ENCODE measurements at regions not wholly inside any gene's neighbourhood (a gene's known extent, or its start where the extent isn't known, plus 50 kb on each side); places are given as distances from the start of the nearest gene placed in this dataset.

DNA sequence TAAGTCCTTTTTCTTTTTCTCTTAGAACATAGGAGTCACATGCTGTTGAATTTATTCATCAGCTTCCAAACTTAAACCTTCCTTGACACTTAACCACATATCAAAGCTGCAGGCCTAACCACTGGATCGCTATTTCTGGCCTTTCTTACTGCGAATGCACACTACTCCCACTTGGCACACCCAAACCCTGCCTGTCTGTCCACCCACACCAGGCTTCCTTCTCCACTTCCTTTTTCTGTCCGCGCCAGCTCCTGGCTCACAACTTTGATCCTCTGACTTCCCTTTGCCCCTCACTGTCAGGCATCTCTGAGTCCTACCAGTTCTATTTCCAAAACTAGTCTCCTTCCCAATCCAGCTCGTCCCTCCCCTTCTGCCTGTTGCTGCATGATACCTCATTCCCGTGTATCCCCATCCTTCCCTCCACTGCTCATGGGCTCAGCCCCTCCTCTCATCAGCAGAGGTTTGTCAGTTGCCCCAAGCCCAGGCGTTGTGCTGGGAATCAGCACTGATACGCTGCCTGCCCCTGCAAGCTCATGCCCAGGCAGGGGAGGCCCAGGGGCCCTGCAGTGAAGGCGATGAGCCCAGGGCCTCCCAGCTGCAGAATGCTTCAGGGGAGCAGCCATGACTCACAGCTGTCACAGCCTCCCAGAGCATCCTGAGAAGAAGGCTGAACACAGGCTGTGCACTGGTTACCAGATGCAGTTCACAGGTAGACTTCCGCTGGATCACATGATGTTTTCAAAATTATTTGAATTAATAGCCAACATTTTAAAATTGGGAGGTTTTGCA is 179.8 kb downstream of the KATNIP start:
- TF ChIP-seq, protein P1, sequence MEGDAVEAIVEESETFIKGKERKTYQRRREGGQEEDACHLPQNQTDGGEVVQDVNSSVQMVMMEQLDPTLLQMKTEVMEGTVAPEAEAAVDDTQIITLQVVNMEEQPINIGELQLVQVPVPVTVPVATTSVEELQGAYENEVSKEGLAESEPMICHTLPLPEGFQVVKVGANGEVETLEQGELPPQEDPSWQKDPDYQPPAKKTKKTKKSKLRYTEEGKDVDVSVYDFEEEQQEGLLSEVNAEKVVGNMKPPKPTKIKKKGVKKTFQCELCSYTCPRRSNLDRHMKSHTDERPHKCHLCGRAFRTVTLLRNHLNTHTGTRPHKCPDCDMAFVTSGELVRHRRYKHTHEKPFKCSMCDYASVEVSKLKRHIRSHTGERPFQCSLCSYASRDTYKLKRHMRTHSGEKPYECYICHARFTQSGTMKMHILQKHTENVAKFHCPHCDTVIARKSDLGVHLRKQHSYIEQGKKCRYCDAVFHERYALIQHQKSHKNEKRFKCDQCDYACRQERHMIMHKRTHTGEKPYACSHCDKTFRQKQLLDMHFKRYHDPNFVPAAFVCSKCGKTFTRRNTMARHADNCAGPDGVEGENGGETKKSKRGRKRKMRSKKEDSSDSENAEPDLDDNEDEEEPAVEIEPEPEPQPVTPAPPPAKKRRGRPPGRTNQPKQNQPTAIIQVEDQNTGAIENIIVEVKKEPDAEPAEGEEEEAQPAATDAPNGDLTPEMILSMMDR (IDR thresholded peaks at IDR 0.05; ENCODE audit: low read depth, low read length) = no peak

DNA sequence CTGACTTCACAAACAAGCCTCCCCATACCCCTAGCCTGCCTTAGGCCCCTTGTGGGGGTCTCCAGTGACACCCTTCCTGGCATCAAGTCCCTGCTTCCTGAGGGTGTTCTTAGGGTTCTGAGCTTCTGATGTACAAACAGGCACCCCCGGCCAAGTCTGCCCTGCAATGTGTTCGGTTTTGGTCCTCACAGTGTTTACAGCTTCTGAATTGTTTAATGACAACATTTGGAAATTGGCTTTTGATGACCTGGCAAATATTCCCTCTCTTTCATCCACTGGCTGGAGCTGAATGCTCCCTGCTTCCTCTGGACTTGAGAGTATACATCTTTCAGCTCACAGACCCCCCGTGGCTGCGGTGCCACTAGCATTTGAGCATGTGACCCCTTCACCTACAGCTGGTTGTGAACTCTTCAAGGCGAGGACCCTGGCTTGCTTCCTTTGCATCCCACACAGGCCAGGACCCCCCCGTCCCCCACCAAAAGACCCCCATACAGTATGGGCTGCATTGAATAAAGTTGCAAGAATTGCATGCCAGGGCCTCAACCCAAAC is 180.8 kb downstream of the KATNIP start:
- H3K27ac ChIP-seq = no peak overlapping the region

More for the DNA sequence above, 179.8 kb downstream of the KATNIP start:
- no peak for DNase-seq
- H3K27ac ChIP-seq = no peak overlapping the region
- no peaks in the 10 kb centered on the region for H3K27me3 ChIP-seq (ENCODE audit: insufficient read depth, low read depth, severe bottlenecking)
- H3K9me3 ChIP-seq (ENCODE audit: severe bottlenecking) = no peaks in the 10 kb centered on the region
- H3K4me3 ChIP-seq (ENCODE audit: low read depth, low read length) = no peak overlapping the region
- H3K36me3 ChIP-seq = peaks cover 91% of the 10 kb centered on the region

GRCh38 chr16:27735031-27735430 is 185.1 kb downstream of the KATNIP start:
- H3K9me3 ChIP-seq (ENCODE audit: severe bottlenecking) = no peaks in the 10 kb centered on the region
- no peaks in the 10 kb centered on the region for H3K27me3 ChIP-seq (ENCODE audit: insufficient read depth, low read depth, severe bottlenecking)
- no peak overlapping the region for H3K4me3 ChIP-seq (ENCODE audit: low read depth, low read length)
- TF ChIP-seq, protein P1 (IDR thresholded peaks at IDR 0.05; ENCODE audit: low read depth, low read length) = no peak
- H3K36me3 ChIP-seq = peaks cover 90% of the 10 kb centered on the region
- no peak overlapping the region for H3K27ac ChIP-seq
- DNase-seq = no peak

More for the DNA sequence above, 180.8 kb downstream of the KATNIP start:
- peaks cover 91% of the 10 kb centered on the region for H3K36me3 ChIP-seq
- DNase-seq = no peak
- H3K9me3 ChIP-seq (ENCODE audit: severe bottlenecking) = no peaks in the 10 kb centered on the region
- H3K4me3 ChIP-seq (ENCODE audit: low read depth, low read length) = no peak overlapping the region
- no peaks in the 10 kb centered on the region for H3K27me3 ChIP-seq (ENCODE audit: insufficient read depth, low read depth, severe bottlenecking)
- TF ChIP-seq, protein P1 (IDR thresholded peaks at IDR 0.05; ENCODE audit: low read depth, low read length) = no peak

DNA sequence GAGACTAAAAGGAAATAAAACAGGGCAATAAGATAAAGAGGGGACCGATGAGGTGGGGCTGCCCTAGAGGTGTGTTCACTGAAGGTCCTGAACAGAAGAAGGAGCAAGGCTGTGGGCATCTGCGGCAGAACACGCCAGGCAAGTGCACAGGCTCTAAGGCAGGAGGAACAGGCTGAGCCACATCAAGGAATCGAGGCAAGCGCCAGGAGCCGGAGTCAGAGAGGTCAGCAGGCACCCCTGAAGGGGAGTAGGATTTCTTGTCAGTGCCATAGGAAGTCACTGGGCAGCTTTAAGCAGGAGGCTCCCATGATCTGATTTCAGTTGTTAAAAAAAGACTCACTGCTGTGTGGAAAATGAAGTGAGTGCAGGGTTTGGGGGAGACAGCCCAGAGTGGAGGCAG is 186.5 kb downstream of the KATNIP start:
- Histone ChIP-seq H3K27me3 (ENCODE audit: insufficient read depth, low read depth, severe bottlenecking) (no peaks in the 10 kb centered on the region), H3K36me3 (peaks cover 92% of the 10 kb centered on the region), H3K4me3 (ENCODE audit: low read depth, low read length) (no peak overlapping the region), H3K27ac (0 out of 2 replicates have a peak overlapping the region, but pooled peaks have one; percentile 8), H3K9me3 (ENCODE audit: severe bottlenecking) (no peaks in the 10 kb centered on the region)
- DNase-seq = no peak
- TF ChIP-seq, protein P1 (IDR thresholded peaks at IDR 0.05; ENCODE audit: low read depth, low read length) = no peak

DNA sequence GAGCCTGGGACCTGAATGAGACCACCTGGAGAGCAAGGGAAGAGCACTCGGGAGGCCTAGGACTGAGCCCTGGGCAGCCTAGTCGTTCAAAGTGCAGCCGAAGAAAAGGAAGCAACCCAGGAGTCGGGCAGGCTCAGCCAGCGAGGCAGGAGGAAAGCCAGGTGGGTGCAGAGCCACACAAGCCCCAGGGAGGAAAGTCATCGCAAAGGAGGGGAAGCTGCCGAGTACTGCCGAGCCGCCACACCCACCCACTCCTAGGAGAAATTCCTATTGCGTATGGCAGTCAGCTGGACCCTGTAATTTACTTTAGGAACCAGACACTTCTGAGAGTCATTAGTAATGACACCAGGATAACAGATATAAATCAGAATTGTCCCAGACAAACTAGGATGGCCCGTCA is 187.6 kb downstream of the KATNIP start:
- DNase-seq = no peak

More for the DNA sequence above, 187.6 kb downstream of the KATNIP start:
- Histone ChIP-seq H3K4me3 (ENCODE audit: low read depth, low read length) (no peak overlapping the region), H3K36me3 (peaks cover 94% of the 10 kb centered on the region), H3K27ac (no peak overlapping the region), H3K27me3 (ENCODE audit: insufficient read depth, low read depth, severe bottlenecking) (no peaks in the 10 kb centered on the region), H3K9me3 (ENCODE audit: severe bottlenecking) (no peaks in the 10 kb centered on the region)
- TF ChIP-seq, protein P1 (IDR thresholded peaks at IDR 0.05; ENCODE audit: low read depth, low read length) = no peak
